Calu3 (cell line): ENCODE measurements at regions not wholly inside any gene's neighbourhood (a gene's known extent, or its start where the extent isn't known, plus 50 kb on each side); places are given as distances from the start of the nearest gene placed in this dataset.

Experiments
- BruUV-seq: library from RNA; stranded (reverse); fragments of 400-500 nt; replicated peaks from 2 replicates; lab custom pipeline; 2021; lab: Mats Ljungman, UMichigan
- CTCF ChIA-PET: fragments of 300-600 bp; sonication (Branson Sonifier 250); formaldehyde crosslinking; loops from one replicate; lab custom pipeline; 2022; ENCODE audit warnings: antibody characterized with exemption; lab: Charles Lee
- DNase-seq: peaks from one replicate; pipeline ENCODE4 v3.0.0; 2022
- H3K27ac Mint-ChIP-seq: one replicate; pipeline ENCODE4 v1.8.0; 2022; ENCODE audit warnings: mixed read lengths; ENCODE audit not compliant: unreplicated experiment
- H3K27me3 Mint-ChIP-seq: one replicate; pipeline ENCODE4 v1.8.0; 2022; ENCODE audit warnings: mixed read lengths; ENCODE audit not compliant: unreplicated experiment
- H3K36me3 Mint-ChIP-seq: one replicate; pipeline ENCODE4 v1.8.0; 2022; ENCODE audit warnings: mild to moderate bottlenecking, moderate library complexity, mixed read lengths; ENCODE audit not compliant: insufficient read depth, unreplicated experiment
- H3K4me1 Mint-ChIP-seq: one replicate; pipeline ENCODE4 v1.8.0; 2022; ENCODE audit warnings: mild to moderate bottlenecking, low read depth, mixed read lengths; ENCODE audit not compliant: unreplicated experiment
- H3K4me3 Mint-ChIP-seq: one replicate; pipeline ENCODE4 v1.8.0; 2022; ENCODE audit warnings: mild to moderate bottlenecking, low read depth, moderate library complexity, mixed read lengths; ENCODE audit not compliant: unreplicated experiment
- H3K9me3 Mint-ChIP-seq: one replicate; pipeline ENCODE4 v1.8.0; 2022; ENCODE audit warnings: low read depth, mixed read lengths; ENCODE audit not compliant: unreplicated experiment
- intact Hi-C: fragments of 100-400 bp; cut with micrococcal nuclease; formaldehyde crosslinking; loops from one replicate; pipeline ENCODE4 v1.10.0; 2022; ENCODE audit not compliant: unreplicated experiment
- TF ChIP-seq, protein P1 (sequence below): fragments of 200-600 bp; IDR thresholded peaks from one replicate; pipeline ENCODE4 v1.8.0; 2022; ENCODE audit warnings: antibody characterized with exemption; ENCODE audit not compliant: unreplicated experiment

- TF ChIP-seq, protein P1, sequence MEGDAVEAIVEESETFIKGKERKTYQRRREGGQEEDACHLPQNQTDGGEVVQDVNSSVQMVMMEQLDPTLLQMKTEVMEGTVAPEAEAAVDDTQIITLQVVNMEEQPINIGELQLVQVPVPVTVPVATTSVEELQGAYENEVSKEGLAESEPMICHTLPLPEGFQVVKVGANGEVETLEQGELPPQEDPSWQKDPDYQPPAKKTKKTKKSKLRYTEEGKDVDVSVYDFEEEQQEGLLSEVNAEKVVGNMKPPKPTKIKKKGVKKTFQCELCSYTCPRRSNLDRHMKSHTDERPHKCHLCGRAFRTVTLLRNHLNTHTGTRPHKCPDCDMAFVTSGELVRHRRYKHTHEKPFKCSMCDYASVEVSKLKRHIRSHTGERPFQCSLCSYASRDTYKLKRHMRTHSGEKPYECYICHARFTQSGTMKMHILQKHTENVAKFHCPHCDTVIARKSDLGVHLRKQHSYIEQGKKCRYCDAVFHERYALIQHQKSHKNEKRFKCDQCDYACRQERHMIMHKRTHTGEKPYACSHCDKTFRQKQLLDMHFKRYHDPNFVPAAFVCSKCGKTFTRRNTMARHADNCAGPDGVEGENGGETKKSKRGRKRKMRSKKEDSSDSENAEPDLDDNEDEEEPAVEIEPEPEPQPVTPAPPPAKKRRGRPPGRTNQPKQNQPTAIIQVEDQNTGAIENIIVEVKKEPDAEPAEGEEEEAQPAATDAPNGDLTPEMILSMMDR = no peak
- CTCF ChIA-PET = no interaction called here
- intact Hi-C loops = no loop called here
- Mint-ChIP-seq H3K36me3 (no peaks in the 10 kb centered on the region), H3K4me1 (no peaks in the 10 kb centered on the region), H3K9me3 (no peaks in the 10 kb centered on the region), H3K27me3 (peaks cover 98% of the 10 kb centered on the region), H3K27ac (no peak overlapping the region), H3K4me3 (no peak overlapping the region)
- DNase-seq = no peak
- BruUV-seq = no TSS peak
Measured at GRCh38 chr16:85283305-85284050, 171.2 kb upstream of the CIBAR2 start.

DNA sequence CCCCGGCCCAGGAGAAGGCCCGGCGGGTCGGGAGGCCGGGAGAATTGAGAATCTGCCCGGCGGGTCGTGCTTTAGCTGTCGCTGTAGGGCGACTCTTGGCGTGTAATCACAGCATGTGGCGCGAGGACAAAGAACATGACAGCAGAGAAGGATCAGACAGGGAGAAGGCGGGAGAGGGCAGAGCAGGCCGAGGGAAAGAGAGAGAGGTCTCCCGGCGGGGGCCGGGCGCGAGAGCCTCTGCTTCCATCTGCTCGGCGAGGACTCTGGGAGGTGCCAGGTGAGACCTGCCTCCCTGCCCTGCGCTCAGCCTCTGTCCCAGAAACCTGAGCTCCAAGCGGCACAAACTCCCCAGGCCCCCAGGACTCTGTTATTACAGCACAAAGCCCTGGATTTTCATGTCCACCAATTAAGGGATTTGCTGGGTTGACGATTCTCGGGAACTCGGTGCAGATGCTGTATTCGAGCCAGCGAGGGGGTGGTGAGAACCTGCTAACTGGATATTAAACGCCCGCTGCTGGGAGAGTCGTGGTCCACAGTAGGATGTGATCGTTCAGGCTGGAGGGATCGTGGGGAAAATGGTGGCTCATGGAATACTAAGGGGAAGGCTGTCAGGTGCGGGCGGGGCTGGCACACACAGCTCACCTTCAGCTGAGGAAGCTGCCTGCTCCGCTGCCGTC lies 172.0 kb upstream of the CIBAR2 start:
- CTCF ChIA-PET = interaction anchor here (0.6 to 1.2 kb wide), 2 partner anchors 13 to 138 kb away, joined by 3 to 5 read pairs; no protein-coding TSS in a partner anchor
- Mint-ChIP-seq H3K36me3 (no peaks in the 10 kb centered on the region), H3K4me1 (no peaks in the 10 kb centered on the region), H3K27me3 (peaks cover 98% of the 10 kb centered on the region), H3K27ac (no peak overlapping the region), H3K4me3 (no peak overlapping the region), H3K9me3 (no peaks in the 10 kb centered on the region)
- BruUV-seq = no TSS peak
- TF ChIP-seq, protein P1 = no peak
- no peak for DNase-seq
- intact Hi-C loops = no loop called here

- BruUV-seq = no TSS peak
- TF ChIP-seq, protein P1 = no peak
- no peak overlapping the region for H3K4me3 Mint-ChIP-seq
- H3K27ac Mint-ChIP-seq = no peak overlapping the region
- intact Hi-C loops = no loop called here
- H3K9me3 Mint-ChIP-seq = no peaks in the 10 kb centered on the region
- peaks cover 98% of the 10 kb centered on the region for H3K27me3 Mint-ChIP-seq
- CTCF ChIA-PET = interaction anchor here (0.7 kb wide), 1 partner anchor 232 kb away, joined by 6 read pairs; no protein-coding TSS in a partner anchor
- H3K36me3 Mint-ChIP-seq = no peaks in the 10 kb centered on the region
- no peaks in the 10 kb centered on the region for H3K4me1 Mint-ChIP-seq
- no peak for DNase-seq
Measured at GRCh38 chr16:85285681-85286065, 173.4 kb upstream of the CIBAR2 start.

DNA sequence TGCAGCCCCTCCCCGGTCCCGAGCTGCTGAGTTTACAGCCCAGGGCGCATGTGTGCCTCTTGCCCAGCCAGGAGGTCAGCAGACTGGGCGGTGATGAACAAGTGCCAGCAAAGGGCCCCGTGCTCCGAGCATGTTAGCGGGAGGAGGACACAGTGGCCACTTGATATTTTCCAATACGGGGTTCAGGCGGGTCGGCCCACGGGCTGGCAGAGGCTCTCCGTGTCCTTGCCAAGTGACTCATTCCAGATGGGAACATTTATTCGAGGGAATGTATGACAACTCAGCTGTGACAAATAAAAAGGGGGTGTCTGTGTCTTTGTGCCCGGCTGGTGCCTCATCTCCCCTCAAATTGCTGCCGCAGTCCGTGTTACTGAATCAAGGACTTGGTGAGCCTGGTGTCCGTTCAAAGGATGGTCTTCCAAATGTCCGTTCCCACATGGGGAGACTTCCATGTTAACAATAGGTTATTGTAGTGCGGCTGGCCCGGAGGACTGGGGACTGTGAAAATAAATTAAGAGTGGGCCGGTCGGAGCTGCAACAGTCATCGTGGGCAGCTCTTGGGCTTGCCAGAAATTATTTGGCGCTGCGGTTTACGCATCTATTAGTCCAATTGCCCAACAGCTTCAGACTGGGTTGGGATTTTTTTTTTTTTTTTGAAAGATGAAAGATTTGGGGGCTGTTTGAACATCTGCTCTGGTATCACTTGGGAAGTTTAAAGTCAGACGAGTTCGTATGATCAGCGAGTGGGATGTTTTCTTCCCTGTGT lies 174.0 kb upstream of the CIBAR2 start:
- CTCF ChIA-PET = interaction anchor here (0.7 kb wide), 1 partner anchor 33 kb away, joined by 6 read pairs; no protein-coding TSS in a partner anchor

More for the DNA sequence above, 174.0 kb upstream of the CIBAR2 start:
- no peak overlapping the region for H3K4me3 Mint-ChIP-seq
- DNase-seq = no peak
- intact Hi-C loops = no loop called here
- no peak overlapping the region for H3K27ac Mint-ChIP-seq
- no peaks in the 10 kb centered on the region for H3K36me3 Mint-ChIP-seq
- no peaks in the 10 kb centered on the region for H3K4me1 Mint-ChIP-seq
- no peaks in the 10 kb centered on the region for H3K9me3 Mint-ChIP-seq
- TF ChIP-seq, protein P1 = no peak
- peaks cover 94% of the 10 kb centered on the region for H3K27me3 Mint-ChIP-seq
- no TSS peak for BruUV-seq
